CD4-positive, alpha-beta T cell treated with Interleukin-17A for 4 hours (primary cell): ENCODE measurements at regions not wholly inside any gene's neighbourhood (a gene's known extent, or its start where the extent isn't known, plus 50 kb on each side); places are given as distances from the start of the nearest gene placed in this dataset.
"Not testable (repeated sequence)": the region's sequence is repeated elsewhere in the genome, so short reads cannot be mapped to it uniquely, and the experiment has no call there.

Source experiments
- DNase-seq: peaks from one replicate; pipeline ENCODE4 v3.0.0-alpha.2; 2020; ENCODE audit warnings: mixed read lengths

- no peak for DNase-seq
Observed at GRCh38 chr3:33919312-33920120, 121.1 kb downstream of the PDCD6IP start.

- no peak for DNase-seq
Observed at GRCh38 chr3:33920511-33920910, 122.1 kb downstream of the PDCD6IP start.

GRCh38 chr3:33921608-33922007 lies 123.2 kb downstream of the PDCD6IP start:
- no peak for DNase-seq

GRCh38 chr3:33926998-33927605 lies 128.7 kb downstream of the PDCD6IP start:
- no peak for DNase-seq

- no peak for DNase-seq
Observed at GRCh38 chr3:33929813-33930212, 131.4 kb downstream of the PDCD6IP start.

GRCh38 chr3:33931512-33931911 lies 133.1 kb downstream of the PDCD6IP start:
- no peak for DNase-seq

GRCh38 chr3:33932010-33932764 lies 133.8 kb downstream of the PDCD6IP start:
- DNase-seq, result no peak

- no peak for DNase-seq
Observed at GRCh38 chr3:33936171-33936920, 137.9 kb downstream of the PDCD6IP start.

GRCh38 chr3:33936921-33937525 lies 138.6 kb downstream of the PDCD6IP start:
- DNase-seq, result no peak

- DNase-seq, result no peak
Observed at GRCh38 chr3:33937628-33938027, 139.2 kb downstream of the PDCD6IP start.

GRCh38 chr3:33940149-33940548 lies 141.7 kb downstream of the PDCD6IP start:
- no peak for DNase-seq

- no peak for DNase-seq
Observed at GRCh38 chr3:33940736-33941135, 142.3 kb downstream of the PDCD6IP start.

GRCh38 chr3:33941804-33942203 lies 143.4 kb downstream of the PDCD6IP start:
- no peak for DNase-seq

GRCh38 chr3:33942483-33943150 lies 144.2 kb downstream of the PDCD6IP start:
- DNase-seq, result no peak

- no peak for DNase-seq
Observed at GRCh38 chr3:33943277-33943676, 144.8 kb downstream of the PDCD6IP start.

GRCh38 chr3:33946612-33947011 lies 148.2 kb downstream of the PDCD6IP start:
- not testable (repeated sequence) for DNase-seq

GRCh38 chr3:33947272-33948195 lies 149.1 kb downstream of the PDCD6IP start:
- DNase-seq, result no peak

- no peak for DNase-seq
Observed at GRCh38 chr3:33949074-33949473, 150.6 kb downstream of the PDCD6IP start.

GRCh38 chr3:33954956-33955355 lies 156.5 kb downstream of the PDCD6IP start:
- no peak for DNase-seq

- no peak for DNase-seq
Observed at GRCh38 chr3:33956206-33956605, 157.8 kb downstream of the PDCD6IP start.

GRCh38 chr3:33956776-33957175 lies 158.3 kb downstream of the PDCD6IP start:
- DNase-seq, result no peak
